Omental fat pad (tissue), 3 donors: ENCODE measurements at regions not wholly inside any gene's neighbourhood (a gene's known extent, or its start where the extent isn't known, plus 50 kb on each side); places are given as distances from the start of the nearest gene placed in this dataset.
A peak's percentile ranks its signal among the peaks of the same experiment; 100 is the strongest.
"Not testable (repeated sequence)": the region's sequence is repeated elsewhere in the genome, so short reads cannot be mapped to it uniquely, and the experiment has no call there.

Experiments
- ATAC-seq: fragments of 150-250 bp; one replicate; pipeline ENCODE4 v1.9.1; 2016; ENCODE audit warnings: mild to moderate bottlenecking, moderate library complexity; ENCODE audit not compliant: low FRiP score
- DNase-seq: peaks from one replicate; pipeline ENCODE4 v3.0.0-alpha.2; 2019; ENCODE audit warnings: low spot score
- CTCF ChIP-seq, 3 donors: fragments of 450-650 bp; IDR thresholded peaks; one replicate each; pipeline ENCODE4 v1.5.1; 2016 to 2017; ENCODE audit warnings: antibody characterized with exemption in 3 of 3, mild to moderate bottlenecking in 3 of 3, moderate library complexity in 2 of 3

- no peak for TF ChIP-seq CTCF (IDR thresholded peaks at IDR 0.05)
- DNase-seq = no peak
- no peak for ATAC-seq
Observed at GRCh38 chr10:81179805-81180452, 642.2 kb downstream of the SH2D4B start.

- DNase-seq (no peak), ATAC-seq (no peak)
- no peak for TF ChIP-seq CTCF (IDR thresholded peaks at IDR 0.05)
Observed at GRCh38 chr10:81182296-81182695, 644.6 kb downstream of the SH2D4B start.

- DNase-seq (no peak), ATAC-seq (no peak)
- no peak for TF ChIP-seq CTCF (IDR thresholded peaks at IDR 0.05)
Observed at GRCh38 chr10:81192221-81192788, 654.6 kb downstream of the SH2D4B start.

- TF ChIP-seq CTCF (IDR thresholded peaks at IDR 0.05) = no peak
- DNase-seq (no peak), ATAC-seq (no peak)
Observed at GRCh38 chr10:81200801-81201200, 663.1 kb downstream of the SH2D4B start.

GRCh38 chr10:81207359-81207758 is 667.6 kb upstream of the NRG3 start:
- not testable (repeated sequence) for ATAC-seq, DNase-seq

- DNase-seq (no peak), ATAC-seq (no peak)
- no peak for TF ChIP-seq CTCF (IDR thresholded peaks at IDR 0.05)
Observed at GRCh38 chr10:81213370-81213769, 661.6 kb upstream of the NRG3 start.

GRCh38 chr10:81215498-81215897 is 659.5 kb upstream of the NRG3 start:
- DNase-seq = no peak
- TF ChIP-seq CTCF (IDR thresholded peaks at IDR 0.05) = no peak
- peak; percentile 23 for ATAC-seq
